Small intestine (tissue), 7 donors: ENCODE measurements at regions not wholly inside any gene's neighbourhood (a gene's known extent, or its start where the extent isn't known, plus 50 kb on each side); places are given as distances from the start of the nearest gene placed in this dataset.

Source experiments
- DNase-seq, 2 donors: peaks; one replicate each; pipeline versions ENCODE4 v3.0.0 to v3.0.0-alpha.2; 2013
- FAIRE-seq: peaks from 2 replicates; lab custom pipeline; 2012; peaks lifted over from hg19 to GRCh38; lab: Jason Lieb, UNC
- H3K27ac ChIP-seq, 3 donors: one replicate each; pipeline ENCODE4 v1.5.1; 2013; ENCODE audit warnings: low read length in 2 of 3, mild to moderate bottlenecking in 2 of 3, control low read depth in 1 of 3, inconsistent platforms in 1 of 3, low read depth in 1 of 3, moderate library complexity in 1 of 3
- H3K27me3 ChIP-seq, 3 donors: one replicate each; pipeline ENCODE4 v1.6.1; 2013; ENCODE audit warnings: low read length in 3 of 3, inconsistent platforms in 1 of 3; ENCODE audit not compliant: control insufficient read depth in 3 of 3, insufficient read depth in 3 of 3
- H3K36me3 ChIP-seq, 3 donors: one replicate each; pipeline ENCODE4 v1.6.1; 2013; ENCODE audit warnings: low read length in 3 of 3, inconsistent platforms in 1 of 3, low read depth in 1 of 3, mild to moderate bottlenecking in 1 of 3, moderate library complexity in 1 of 3; ENCODE audit not compliant: control insufficient read depth in 3 of 3, insufficient read depth in 2 of 3
- H3K4me1 ChIP-seq, 3 donors: one replicate each; pipeline ENCODE4 v1.6.1; 2013; ENCODE audit warnings: low read length in 2 of 3, inconsistent platforms in 1 of 3, low read depth in 1 of 3, mild to moderate bottlenecking in 1 of 3, moderate library complexity in 1 of 3; ENCODE audit not compliant: control insufficient read depth in 3 of 3, insufficient read depth in 2 of 3
- H3K4me3 ChIP-seq, 3 donors: one replicate each; pipeline ENCODE4 v1.5.1; 2013; ENCODE audit warnings: low read length in 3 of 3, control low read depth in 1 of 3, inconsistent platforms in 1 of 3, low read depth in 1 of 3, mild to moderate bottlenecking in 1 of 3, moderate library complexity in 1 of 3
- H3K9me3 ChIP-seq, 2 donors: one replicate each; pipeline ENCODE4 v1.6.1; 2013; ENCODE audit warnings: low read depth in 1 of 2, low read length in 1 of 2; ENCODE audit not compliant: control insufficient read depth in 2 of 2, insufficient read depth in 1 of 2
- WGBS, 3 donors: extraction: QIAGEN DNeasy Blood & Tissue Kit; methylation state at CpG; one replicate each; pipeline ENCODE4 v1.1.7; 2013; 5-methylcytosine and 5-hydroxymethylcytosine counted together
- donor health status: healthy with polysubstance abuse.
- donor health status: control.
- donor health status: control.
- donor health status: Bipolar disorder and iron deficiency.
- donor health status: healthy.

- no peak for FAIRE-seq
- peak overlapping the region in 1 of 3 donors; percentile 15 for H3K4me3 ChIP-seq
Observed at GRCh38 chr9:129258124-129258822, 80.2 kb upstream of the IER5L start.

GRCh38 chr9:129256959-129257713, 79.1 kb upstream of the IER5L start:
- DNase-seq (no peak), FAIRE-seq (no peak)
- H3K27ac ChIP-seq: peak overlapping the region in 1 of 3 donors; percentile 27
- peaks cover 0 to 55% (median 0%) of the 10 kb centered on the region in 3 donors for H3K27me3 ChIP-seq
- no peaks in the 10 kb centered on the region for H3K36me3 ChIP-seq
- H3K4me1 ChIP-seq: peaks cover 0 to 16% (median 0%) of the 10 kb centered on the region in 3 donors
- H3K9me3 ChIP-seq: no peaks in the 10 kb centered on the region
- no peak overlapping the region for H3K4me3 ChIP-seq
- WGBS, 3 donors: 65 to 83% (median 71%) methylated on average over 13 of the region's 13 CpGs

More at GRCh38 chr9:129258124-129258822, 80.2 kb upstream of the IER5L start:
- no peaks in the 10 kb centered on the region for H3K36me3 ChIP-seq
- H3K9me3 ChIP-seq: no peaks in the 10 kb centered on the region
- peaks cover 0 to 16% (median 0%) of the 10 kb centered on the region in 3 donors for H3K4me1 ChIP-seq
- 9 to 11% (median 9%) methylated on average over 52 to 62 of the region's 62 CpGs for WGBS, 3 donors
- no peak overlapping the region for H3K27ac ChIP-seq
- DNase-seq: peak; percentile 71 to 85
- H3K27me3 ChIP-seq: peaks cover 0 to 55% (median 0%) of the 10 kb centered on the region in 3 donors

GRCh38 chr9:129254566-129255287, 76.7 kb upstream of the IER5L start:
- 77 to 81% (median 81%) methylated on average over 9 of the region's 9 CpGs for WGBS, 3 donors
- Histone ChIP-seq H3K4me3 (no peak overlapping the region), H3K27ac (no peak overlapping the region), H3K4me1 (peaks cover 0 to 16% (median 0%) of the 10 kb centered on the region in 3 donors), H3K36me3 (no peaks in the 10 kb centered on the region), H3K27me3 (peaks cover 0 to 48% (median 0%) of the 10 kb centered on the region in 3 donors), H3K9me3 (no peaks in the 10 kb centered on the region)
- no peak for FAIRE-seq
- DNase-seq: no peak

GRCh38 chr9:129253803-129254381, 75.8 kb upstream of the IER5L start:
- DNase-seq (no peak), FAIRE-seq (no peak)
- no peaks in the 10 kb centered on the region for H3K9me3 ChIP-seq
- H3K4me1 ChIP-seq: peaks cover 0 to 14% (median 0%) of the 10 kb centered on the region in 3 donors
- WGBS, 3 donors: 28 to 44% (median 33%) methylated on average over 23 of the region's 23 CpGs
- H3K27me3 ChIP-seq: peaks cover 0 to 40% (median 0%) of the 10 kb centered on the region in 3 donors
- no peak overlapping the region for H3K27ac ChIP-seq
- H3K4me3 ChIP-seq: no peak overlapping the region
- no peaks in the 10 kb centered on the region for H3K36me3 ChIP-seq

- peaks cover 0 to 32% (median 0%) of the 10 kb centered on the region in 3 donors for H3K27me3 ChIP-seq
- H3K27ac ChIP-seq: peak overlapping the region in 1 of 3 donors; percentile 27
- peaks cover 0 to 8% (median 0%) of the 10 kb centered on the region in 3 donors for H3K4me1 ChIP-seq
- whole genome bisulfite sequencing, 3 donors: 62 to 78% (median 75%) methylated on average over 27 to 28 of the region's 28 CpGs
- no peaks in the 10 kb centered on the region for H3K9me3 ChIP-seq
- no peak overlapping the region for H3K4me3 ChIP-seq
- no peak for FAIRE-seq
- H3K36me3 ChIP-seq: no peaks in the 10 kb centered on the region
- DNase-seq: no peak
Observed at GRCh38 chr9:129252937-129253802, 75.1 kb upstream of the IER5L start.

GRCh38 chr9:129250786-129251185, 72.7 kb upstream of the IER5L start:
- 46 to 52% (median 48%) methylated on average over 2 of the region's 2 CpGs for WGBS, 3 donors
- Histone ChIP-seq H3K27me3 (peaks cover 0 to 21% (median 0%) of the 10 kb centered on the region in 3 donors), H3K4me1 (peaks cover 0 to 4% (median 0%) of the 10 kb centered on the region in 3 donors), H3K27ac (no peak overlapping the region), H3K9me3 (no peaks in the 10 kb centered on the region), H3K4me3 (no peak overlapping the region), H3K36me3 (no peaks in the 10 kb centered on the region)
- FAIRE-seq (no peak), DNase-seq (no peak)

- DNase-seq: no peak
- WGBS, 3 donors: 85 to 91% (median 89%) methylated on average over 13 of the region's 13 CpGs
- Histone ChIP-seq H3K4me1 (no peaks in the 10 kb centered on the region), H3K4me3 (no peak overlapping the region), H3K36me3 (no peaks in the 10 kb centered on the region), H3K27me3 (peaks cover 0 to 4% (median 0%) of the 10 kb centered on the region in 3 donors), H3K27ac (no peak overlapping the region), H3K9me3 (no peaks in the 10 kb centered on the region)
- FAIRE-seq: no peak
Observed at GRCh38 chr9:129247285-129248153, 69.5 kb upstream of the IER5L start.
